Gastroesophageal sphincter (tissue), 4 donors: ENCODE measurements at regions not wholly inside any gene's neighbourhood (a gene's known extent, or its start where the extent isn't known, plus 50 kb on each side); places are given as distances from the start of the nearest gene placed in this dataset.

Experiments used
- ATAC-seq: fragments of 150-250 bp; one replicate; pipeline ENCODE4 v1.9.1; 2016; ENCODE audit warnings: mild to moderate bottlenecking, moderate library complexity
- H3K27ac ChIP-seq, 4 donors: fragments of 200-600 bp; sonication (generic) in 3 of 4; 1 replicate in 3 of 4; 2 replicates in 1 of 4; pipeline ENCODE4 v1.5.1; 2016 to 2019
- H3K27me3 ChIP-seq: fragments of 200-600 bp; sonication (generic); one replicate; pipeline ENCODE4 v1.5.1; 2019
- H3K36me3 ChIP-seq, 2 donors: fragments of 200-600 bp; sonication (generic); one replicate each; pipeline ENCODE4 v1.5.1; 2019; ENCODE audit warnings: control low read depth in 1 of 2
- H3K4me1 ChIP-seq, 3 donors: fragments of 200-600 bp; sonication (generic); 1 replicate in 2 of 3; 2 replicates in 1 of 3; pipeline ENCODE4 v1.5.1; 2016 to 2019; ENCODE audit warnings: control low read depth in 2 of 3
- H3K4me3 ChIP-seq, 2 donors: fragments of 200-600 bp; sonication (generic); one replicate each; pipeline ENCODE4 v1.5.1; 2019; ENCODE audit warnings: mild to moderate bottlenecking in 1 of 2, moderate library complexity in 1 of 2
- H3K9me3 ChIP-seq, 3 donors: fragments of 200-600 bp; sonication (generic); one replicate each; pipeline ENCODE4 v1.5.1; 2017 to 2019; ENCODE audit warnings: control low read depth in 2 of 3
- CTCF ChIP-seq, 4 experiments: fragments of 200-600 bp in 2 of 4; fragments of 450-650 bp in 2 of 4; sonication (generic) in 1 of 4; IDR thresholded peaks; one replicate each; pipeline ENCODE4 v1.5.1; 2017 to 2019; ENCODE audit warnings: antibody characterized with exemption in 4 of 4, mild to moderate bottlenecking in 2 of 4, moderate library complexity in 2 of 4
- EP300 ChIP-seq: sonication (generic); formaldehyde crosslinking; IDR thresholded peaks from one replicate; pipeline ENCODE4 v1.6.1; 2017; ENCODE audit warnings: antibody characterized with exemption, mild to moderate bottlenecking
- POLR2A ChIP-seq, 2 donors: fragments of 450-650 bp; IDR thresholded peaks; one replicate each; pipeline ENCODE4 v1.6.1; 2017; ENCODE audit warnings: antibody characterized with exemption in 2 of 2, mild to moderate bottlenecking in 2 of 2, moderate library complexity in 1 of 2
- POLR2AphosphoS5 ChIP-seq: sonication (generic); formaldehyde crosslinking; IDR thresholded peaks from one replicate; pipeline ENCODE4 v1.6.1; 2017; ENCODE audit warnings: antibody characterized with exemption
- WGBS, 2 donors: methylation state at CpG; one replicate each; pipeline ENCODE4 v1.1.5; 2018; ENCODE audit warnings: low coverage in 1 of 2; 5-methylcytosine and 5-hydroxymethylcytosine counted together

GRCh38 chr5:74099538-74100267 lies 473.7 kb downstream of the ARHGEF28 start:
- H3K27ac ChIP-seq, result no peak overlapping the region
- ATAC-seq, result no peak
- no peak for TF ChIP-seq POLR2AphosphoS5
- TF ChIP-seq POLR2A (IDR thresholded peaks at IDR 0.05), result no peak
- TF ChIP-seq EP300, result no peak
- no peak for TF ChIP-seq CTCF (IDR thresholded peaks at IDR 0.05)
- H3K36me3 ChIP-seq, result no peaks in the 10 kb centered on the region
- no peaks in the 10 kb centered on the region for H3K27me3 ChIP-seq
- no peaks in the 10 kb centered on the region for H3K4me1 ChIP-seq
- H3K4me3 ChIP-seq, result no peak overlapping the region
- H3K9me3 ChIP-seq, result peaks cover 0 to 11% (median 0%) of the 10 kb centered on the region in 3 donors
- WGBS, 2 donors, result 71 to 72% methylated on average over 2 to 3 of the region's 3 CpGs

DNA sequence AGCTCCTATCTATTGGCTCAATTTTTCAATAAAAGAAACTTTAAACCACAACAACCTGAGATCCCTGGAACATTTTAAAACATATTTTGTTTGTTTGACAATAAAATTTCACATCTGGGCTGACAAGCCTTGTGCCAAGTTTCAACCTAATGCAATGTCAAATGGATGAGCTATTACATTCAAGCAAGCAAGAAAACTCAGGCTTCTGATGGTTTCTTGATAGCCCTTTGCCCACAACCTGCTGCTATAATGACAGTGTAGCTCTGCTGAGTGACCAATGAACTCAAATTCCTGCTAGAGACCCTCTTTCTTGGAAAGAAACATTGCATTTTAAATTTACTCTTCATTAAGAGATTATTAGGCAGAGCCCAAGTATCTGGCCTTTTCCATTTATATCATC lies 472.9 kb downstream of the ARHGEF28 start:
- H3K27ac ChIP-seq, result no peak overlapping the region

DNA sequence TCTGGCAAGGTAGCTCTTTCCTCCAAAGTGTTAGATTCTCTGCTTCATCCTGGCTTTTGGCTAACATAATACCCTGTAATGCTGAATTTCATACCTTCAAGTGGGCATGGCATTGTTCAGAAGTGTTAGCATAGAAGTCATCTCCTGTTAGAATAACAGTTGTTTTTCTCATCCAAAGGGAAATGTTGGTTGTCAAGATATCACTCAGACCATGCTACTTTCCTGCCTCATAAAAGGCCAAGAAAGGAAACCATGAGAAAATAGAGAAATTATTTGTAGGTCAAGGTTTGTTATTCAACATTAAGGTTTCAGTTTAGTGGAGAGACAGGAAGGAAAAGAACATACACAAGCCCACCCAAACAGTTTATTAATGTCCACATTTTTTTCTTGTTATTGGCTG lies 472.5 kb downstream of the ARHGEF28 start:
- TF ChIP-seq EP300 (no peak), CTCF (IDR thresholded peaks at IDR 0.05) (no peak), POLR2AphosphoS5 (no peak), POLR2A (IDR thresholded peaks at IDR 0.05) (no peak)
- H3K27ac ChIP-seq, result no peak overlapping the region
- peaks cover 0 to 11% (median 0%) of the 10 kb centered on the region in 3 donors for H3K9me3 ChIP-seq
- no peaks in the 10 kb centered on the region for H3K27me3 ChIP-seq
- H3K4me1 ChIP-seq, result no peaks in the 10 kb centered on the region
- no peaks in the 10 kb centered on the region for H3K36me3 ChIP-seq
- no peak overlapping the region for H3K4me3 ChIP-seq
- no peak for ATAC-seq

More for the DNA sequence above, 472.9 kb downstream of the ARHGEF28 start:
- Histone ChIP-seq H3K9me3 (peaks cover 0 to 11% (median 0%) of the 10 kb centered on the region in 3 donors), H3K27me3 (no peaks in the 10 kb centered on the region), H3K4me3 (no peak overlapping the region), H3K4me1 (no peaks in the 10 kb centered on the region), H3K36me3 (no peaks in the 10 kb centered on the region)
- ATAC-seq, result no peak
- no peak for TF ChIP-seq POLR2AphosphoS5
- TF ChIP-seq CTCF (IDR thresholded peaks at IDR 0.05), result no peak
- no peak for TF ChIP-seq POLR2A (IDR thresholded peaks at IDR 0.05)
- TF ChIP-seq EP300, result no peak

DNA sequence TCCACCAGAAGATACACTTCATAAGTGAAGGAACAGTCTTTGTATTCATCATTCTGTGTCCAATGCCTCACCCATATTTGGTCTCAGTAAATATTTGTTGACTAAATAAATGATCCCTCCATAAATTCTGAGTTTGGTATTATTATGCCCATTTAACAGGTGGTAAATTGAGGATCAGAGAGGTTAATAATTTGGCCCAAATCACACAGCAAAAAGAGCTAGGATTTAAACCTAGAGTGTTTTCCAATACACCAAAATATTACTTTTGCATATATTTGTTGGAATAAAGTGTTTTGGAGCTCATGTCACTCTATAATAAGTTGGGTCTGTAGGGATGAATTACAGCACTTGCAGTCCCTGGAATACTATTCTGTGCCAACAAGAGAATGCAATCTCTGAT lies 470.3 kb downstream of the ARHGEF28 start:
- Histone ChIP-seq H3K9me3 (peaks cover 0 to 11% (median 0%) of the 10 kb centered on the region in 3 donors), H3K36me3 (no peaks in the 10 kb centered on the region), H3K4me1 (no peaks in the 10 kb centered on the region), H3K27ac (no peak overlapping the region), H3K4me3 (no peak overlapping the region), H3K27me3 (no peaks in the 10 kb centered on the region)
- TF ChIP-seq EP300, result no peak
- no peak for TF ChIP-seq POLR2AphosphoS5
- TF ChIP-seq POLR2A (IDR thresholded peaks at IDR 0.05), result no peak
- no peak for TF ChIP-seq CTCF (IDR thresholded peaks at IDR 0.05)
- ATAC-seq, result no peak

- Histone ChIP-seq H3K4me3 (no peak overlapping the region), H3K27me3 (no peaks in the 10 kb centered on the region), H3K9me3 (peaks cover 0 to 11% (median 0%) of the 10 kb centered on the region in 3 donors), H3K4me1 (no peaks in the 10 kb centered on the region), H3K36me3 (no peaks in the 10 kb centered on the region), H3K27ac (no peak overlapping the region)
- TF ChIP-seq POLR2AphosphoS5, result no peak
- no peak for TF ChIP-seq CTCF (IDR thresholded peaks at IDR 0.05)
- no peak for TF ChIP-seq POLR2A (IDR thresholded peaks at IDR 0.05)
- no peak for TF ChIP-seq EP300
- ATAC-seq, result no peak
- 90 to 91% methylated on average over 5 of the region's 5 CpGs for WGBS, 2 donors
Measured at GRCh38 chr5:74095871-74096270, 469.9 kb downstream of the ARHGEF28 start.
